Uterus (tissue), 2 donors: ENCODE measurements at regions not wholly inside any gene's neighbourhood (a gene's known extent, or its start where the extent isn't known, plus 50 kb on each side); places are given as distances from the start of the nearest gene placed in this dataset.

Experiments used
- CTCF ChIP-seq, 4 experiments: fragments of 200-600 bp in 2 of 4; fragments of 450-650 bp in 2 of 4; sonication (generic) in 2 of 4; IDR thresholded peaks; one replicate each; pipeline ENCODE4 v1.5.1; 2016 to 2019; ENCODE audit warnings: antibody characterized with exemption in 4 of 4, mild to moderate bottlenecking in 2 of 4, moderate library complexity in 1 of 4
- POLR2A ChIP-seq, 2 donors: fragments of 450-650 bp; IDR thresholded peaks; one replicate each; pipeline ENCODE4 v1.6.1; 2016; ENCODE audit warnings: antibody characterized with exemption in 2 of 2, mild to moderate bottlenecking in 1 of 2, moderate library complexity in 1 of 2

DNA sequence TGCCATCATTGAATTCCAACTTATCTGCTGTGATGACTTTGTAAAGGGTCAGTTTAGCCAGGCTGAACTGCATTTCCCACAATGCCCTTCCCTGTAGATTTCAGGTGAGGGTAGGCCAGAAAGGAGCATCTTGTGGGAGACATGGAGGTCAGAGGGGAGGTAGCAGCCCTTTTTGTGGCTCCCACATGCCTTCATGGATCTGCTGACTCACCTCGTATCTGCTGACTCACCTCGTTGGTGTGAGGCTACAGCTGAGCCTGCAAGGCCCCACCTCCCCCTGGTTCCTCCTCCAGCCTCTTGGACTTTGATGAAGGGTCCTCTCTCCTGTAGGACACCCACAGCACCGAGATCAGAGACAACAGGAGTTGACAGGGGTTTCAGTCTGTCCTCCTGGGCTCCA lies 102.5 kb downstream of the SALL1 start:
- no peak for TF ChIP-seq CTCF (IDR thresholded peaks at IDR 0.05)
- TF ChIP-seq POLR2A (IDR thresholded peaks at IDR 0.05), result no peak
